Hepatic stellate cell (primary cell): ENCODE measurements at regions not wholly inside any gene's neighbourhood (a gene's known extent, or its start where the extent isn't known, plus 50 kb on each side); places are given as distances from the start of the nearest gene placed in this dataset.
"Not testable (repeated sequence)": the region's sequence is repeated elsewhere in the genome, so short reads cannot be mapped to it uniquely, and the experiment has no call there.

Experiments used
- DNase-seq: peaks from one replicate; pipeline ENCODE4 v3.0.0; 2011; ENCODE audit warnings: low spot score

GRCh38 chr14:103231376-103232019, 102.5 kb upstream of the EIF5 start:
- DNase-seq, result no peak

GRCh38 chr14:103232031-103232808, 101.8 kb upstream of the EIF5 start:
- no peak for DNase-seq

GRCh38 chr14:103232831-103233319, 101.2 kb upstream of the EIF5 start:
- DNase-seq, result no peak

DNA sequence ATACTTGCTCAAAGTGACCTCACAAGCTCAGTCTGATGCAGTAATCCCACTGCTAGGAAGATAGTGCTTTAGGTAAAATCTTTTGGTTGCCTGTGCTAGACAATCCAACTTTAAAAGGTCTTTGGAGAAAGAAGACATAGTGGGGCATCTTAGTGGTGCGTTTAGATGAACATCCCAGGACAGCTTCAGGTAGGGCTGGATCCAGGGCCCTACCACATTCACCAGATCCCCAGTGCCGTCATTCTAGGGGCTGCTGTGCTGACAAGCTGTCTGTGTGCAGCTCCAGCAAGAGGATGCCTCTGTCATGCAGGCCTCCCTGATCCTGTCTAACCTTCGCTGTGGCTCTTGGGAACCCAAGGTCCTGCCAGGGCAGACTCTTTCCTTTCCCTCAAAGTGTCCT, 100.7 kb upstream of the EIF5 start:
- no peak for DNase-seq

DNA sequence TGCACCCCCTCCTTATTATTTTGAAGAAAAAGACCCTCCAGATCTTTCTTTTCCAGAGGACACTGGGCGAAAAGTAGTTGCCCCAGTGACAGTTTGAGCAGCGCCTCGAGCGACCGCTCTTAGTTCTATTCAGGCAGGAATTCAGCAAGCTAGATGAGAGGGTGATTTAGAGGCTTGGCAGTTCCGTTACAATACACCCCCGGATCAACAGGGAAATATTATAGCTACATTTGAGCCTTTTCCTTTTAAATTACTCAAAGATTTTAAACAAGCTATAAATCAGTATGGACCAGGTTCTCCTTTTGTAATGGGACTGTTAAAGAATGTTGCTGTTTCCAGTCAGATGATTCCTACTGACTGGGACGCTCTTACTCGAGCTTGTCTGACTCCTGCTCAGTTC, 99.2 kb upstream of the EIF5 start:
- DNase-seq, result not testable (repeated sequence)

- not testable (repeated sequence) for DNase-seq
Measured at GRCh38 chr14:103235506-103235905, 98.5 kb upstream of the EIF5 start.

GRCh38 chr14:103239751-103240150, 94.3 kb upstream of the EIF5 start:
- no peak for DNase-seq

DNA sequence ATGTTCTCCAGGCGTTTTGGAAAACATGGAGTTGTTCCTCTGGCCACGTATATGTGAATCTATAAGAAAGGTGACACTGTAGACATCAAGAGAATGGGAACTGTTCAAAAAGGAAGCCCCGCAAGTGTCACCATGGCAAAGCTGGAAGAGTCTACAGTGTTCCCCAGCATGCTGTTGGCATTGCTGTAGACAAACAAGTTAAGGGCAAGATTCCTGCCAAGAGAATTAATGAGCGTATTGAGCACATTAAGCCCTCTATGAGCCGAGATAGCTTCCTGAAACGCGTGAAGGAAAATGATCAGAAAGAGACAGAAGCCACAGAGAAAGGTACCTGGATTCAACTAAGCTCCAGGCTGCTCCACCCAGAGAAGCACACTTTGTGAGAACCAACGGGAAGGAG, 92.5 kb upstream of the EIF5 start:
- DNase-seq, result no peak

- no peak for DNase-seq
Measured at GRCh38 chr14:103243764-103244737, 90.0 kb upstream of the EIF5 start.

GRCh38 chr14:103245624-103246031, 88.4 kb upstream of the EIF5 start:
- DNase-seq, result not testable (repeated sequence)

DNA sequence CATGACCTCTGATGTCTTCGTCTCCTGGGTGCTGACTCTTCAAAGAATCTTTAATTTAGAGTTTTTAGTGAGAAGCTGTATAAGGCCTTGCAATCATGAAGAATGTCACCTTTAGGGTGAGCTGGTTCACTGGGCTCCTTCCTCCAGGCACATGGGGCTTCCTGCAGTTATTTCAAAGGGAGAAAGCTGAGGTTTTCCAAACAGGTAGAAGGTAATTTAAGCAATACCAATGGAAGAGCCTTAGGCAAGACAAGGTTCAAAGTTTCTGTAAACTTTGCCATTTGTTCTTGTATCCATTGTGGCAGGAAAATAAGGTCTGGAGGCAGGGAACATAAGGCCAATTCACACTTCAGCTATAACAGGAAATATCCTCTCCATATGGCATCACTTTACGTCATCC, 88.0 kb upstream of the EIF5 start:
- DNase-seq, result no peak

GRCh38 chr14:103247169-103247606, 86.8 kb upstream of the EIF5 start:
- no peak for DNase-seq

- DNase-seq, result no peak
Measured at GRCh38 chr14:103250181-103250580, 83.9 kb upstream of the EIF5 start.

DNA sequence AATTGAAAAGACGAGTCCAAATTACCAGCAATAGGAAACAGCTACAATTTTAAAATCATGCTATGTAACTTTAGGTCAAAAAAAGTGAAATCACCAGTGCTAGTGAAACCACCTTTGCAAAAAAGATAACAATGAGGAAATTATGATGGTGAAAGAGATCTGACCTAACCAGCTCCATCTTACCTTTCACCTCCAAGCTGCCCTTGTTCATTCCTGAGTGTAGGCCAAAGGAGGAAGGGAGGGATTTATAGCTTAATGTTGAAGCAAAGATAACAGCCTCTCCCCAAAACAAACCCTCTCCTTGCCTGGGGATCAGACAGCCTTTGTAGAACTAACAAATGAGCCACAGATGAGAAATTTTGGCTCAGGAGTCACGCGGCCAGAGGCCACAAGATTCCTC, 83.2 kb upstream of the EIF5 start:
- no peak for DNase-seq

- no peak for DNase-seq
Measured at GRCh38 chr14:103255555-103255954, 78.5 kb upstream of the EIF5 start.

DNA sequence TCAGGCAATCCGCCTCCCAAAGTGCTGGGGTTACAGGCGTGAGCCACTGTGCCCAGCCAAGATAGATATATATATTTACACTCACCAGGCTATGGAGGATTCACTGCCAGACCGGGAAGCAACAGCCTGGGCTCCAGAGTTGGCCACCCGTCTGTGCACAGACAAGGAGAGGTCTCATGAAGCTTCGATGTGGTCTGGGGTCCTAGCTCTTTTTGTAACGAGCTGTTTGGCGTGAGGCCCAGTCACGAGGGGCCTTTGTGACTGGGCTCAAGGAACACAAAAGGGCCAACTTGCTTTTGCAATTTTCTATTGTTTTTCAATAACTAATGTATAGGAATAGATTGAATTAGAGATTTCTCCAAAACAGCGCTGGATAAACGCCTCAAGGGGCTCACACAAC, 77.6 kb upstream of the EIF5 start:
- no peak for DNase-seq

DNA sequence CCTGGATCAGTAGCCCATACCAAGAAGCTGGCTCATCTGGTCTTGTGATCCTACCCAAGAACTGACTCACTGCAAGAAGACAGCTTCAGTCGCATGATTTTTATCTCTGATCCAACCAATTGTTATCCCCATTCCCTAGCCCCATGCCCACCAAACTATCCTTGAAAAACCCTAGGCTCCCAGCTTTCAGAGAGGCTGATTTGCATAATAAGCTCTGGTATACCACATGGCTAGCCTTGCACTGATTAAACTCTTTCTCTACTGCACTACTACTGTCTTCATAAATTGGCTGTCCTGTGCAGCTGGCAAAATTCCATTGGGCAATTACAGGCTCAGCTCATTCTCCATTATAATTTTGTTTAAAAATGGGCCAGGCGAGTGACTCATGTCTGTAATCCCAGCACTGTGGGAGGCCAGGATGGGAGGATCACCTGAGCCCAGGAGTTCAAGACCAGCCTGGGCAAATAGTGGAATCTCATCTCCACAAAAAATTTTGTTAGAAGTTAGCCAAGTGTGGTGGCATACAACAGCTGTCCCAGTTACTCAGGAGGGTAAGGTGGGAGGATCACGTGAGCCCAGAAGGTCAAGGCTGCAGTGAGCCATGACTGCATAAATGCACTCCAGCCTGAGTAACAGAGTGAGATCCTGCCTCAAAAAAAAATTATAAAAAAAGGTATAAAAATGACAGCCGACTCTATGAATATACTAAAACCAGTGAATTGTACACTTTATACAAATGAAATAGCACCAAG, 76.7 kb upstream of the EIF5 start:
- no peak for DNase-seq

- DNase-seq, result no peak
Measured at GRCh38 chr14:103258211-103258610, 75.8 kb upstream of the EIF5 start.

DNA sequence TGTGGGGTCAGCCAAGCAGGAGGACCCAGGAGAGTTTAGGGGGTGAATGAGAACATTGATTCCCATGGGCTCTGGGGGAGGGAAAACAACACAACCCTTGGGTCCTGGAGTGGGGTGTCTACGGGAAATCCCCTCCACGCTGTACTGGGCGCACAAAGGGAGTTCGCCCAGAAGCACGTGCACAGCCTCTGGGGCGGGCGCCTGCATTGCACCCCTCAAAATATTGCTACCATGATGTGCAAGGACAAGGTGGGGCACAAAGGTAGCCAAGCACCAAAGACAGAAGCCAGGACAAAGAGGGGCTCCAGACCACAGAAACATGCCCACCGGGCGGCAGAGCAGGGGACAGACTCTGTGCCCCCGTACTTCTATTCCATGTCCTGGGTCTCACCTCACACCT, 74.9 kb upstream of the EIF5 start:
- DNase-seq, result no peak

DNA sequence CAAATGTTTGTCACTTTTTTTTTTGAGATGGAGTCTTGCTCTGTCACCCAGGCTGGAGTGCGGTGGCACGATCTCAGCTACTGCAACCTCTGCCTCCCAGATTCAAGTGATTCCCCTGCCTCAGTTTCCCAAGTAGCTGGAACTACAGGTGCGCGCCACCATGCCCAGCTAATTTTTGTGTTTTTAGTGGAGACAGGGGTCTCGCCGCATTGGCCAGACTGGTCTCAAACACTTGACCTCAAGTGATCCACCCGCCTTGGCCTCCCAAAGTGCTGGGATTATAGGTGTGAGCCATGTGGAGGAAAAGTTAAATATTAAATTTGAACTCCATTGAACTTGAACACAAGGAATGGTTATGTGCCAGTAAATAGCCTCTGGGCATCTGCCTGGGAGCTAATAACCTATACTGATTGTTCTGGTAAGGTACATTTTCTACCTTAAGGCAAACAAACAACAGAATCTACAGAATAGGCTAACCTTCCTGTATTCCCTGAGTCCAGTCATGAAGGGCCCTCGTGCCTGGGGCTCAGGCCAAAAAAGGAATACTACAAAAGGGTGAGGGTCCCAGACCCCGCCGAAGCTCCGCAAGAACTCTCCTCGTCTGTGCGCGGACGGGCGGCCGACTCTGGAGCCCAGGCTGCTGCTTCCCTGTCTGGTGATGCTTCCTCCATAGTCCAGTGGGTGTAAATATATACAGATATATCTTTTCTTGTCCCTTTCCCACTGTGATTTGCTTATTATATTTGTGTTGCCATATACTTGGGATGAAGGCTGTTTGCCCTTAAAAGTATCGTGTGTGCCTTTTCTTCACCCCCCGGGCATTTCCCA, 74.0 kb upstream of the EIF5 start:
- DNase-seq, result no peak

DNA sequence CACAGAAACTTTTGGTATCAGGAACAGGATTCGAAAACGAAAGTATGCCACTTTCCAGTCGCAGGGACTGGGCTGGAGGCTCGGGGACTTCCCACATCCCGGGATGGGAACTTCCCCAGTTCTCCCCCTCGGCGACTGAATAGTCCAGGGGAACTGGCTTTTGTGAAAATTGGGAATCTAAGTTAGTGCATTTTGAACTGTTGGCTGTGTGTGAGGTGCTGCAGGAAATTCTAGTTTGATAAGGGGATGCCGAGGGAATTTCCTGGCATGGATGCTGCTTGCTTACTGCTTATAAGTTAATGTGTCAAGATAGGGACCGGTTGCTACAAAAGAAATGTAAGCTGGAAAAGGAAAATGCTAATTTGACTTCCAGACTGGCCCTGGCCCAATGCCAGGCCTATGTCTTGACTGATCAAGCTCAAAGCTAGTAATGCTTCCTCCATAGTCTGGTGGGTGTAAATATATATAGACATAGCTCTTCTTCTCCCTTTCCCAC, 73.4 kb upstream of the EIF5 start:
- peak; percentile 72 for DNase-seq
